Caco-2 (cell line): ENCODE measurements at regions not wholly inside any gene's neighbourhood (a gene's known extent, or its start where the extent isn't known, plus 50 kb on each side); places are given as distances from the start of the nearest gene placed in this dataset.

Experiments
- BruUV-seq: library from RNA; stranded (reverse); fragments of 400-500 nt; replicated peaks from 2 replicates; lab custom pipeline; 2021; lab: Mats Ljungman, UMichigan
- CTCF ChIA-PET: fragments of 300-600 bp; sonication (Branson Sonifier 250); formaldehyde crosslinking; loops from one replicate; lab custom pipeline; 2022; ENCODE audit warnings: antibody characterized with exemption; lab: Charles Lee
- POLR2A ChIA-PET: fragments of 300-600 bp; sonication (Branson Sonifier 250); formaldehyde crosslinking; loops from one replicate; lab custom pipeline; 2022; ENCODE audit warnings: antibody characterized with exemption; lab: Charles Lee
- DNase-seq, 2 experiments: peaks; one replicate each; pipeline versions ENCODE4 v3.0.0 to v3.0.0-alpha.2; 2020 to 2022
- H3K27me3 ChIP-seq: replicated peaks from 2 replicates; pipeline ENCODE4 v1.6.0; 2011; ENCODE audit warnings: low read length; ENCODE audit not compliant: control insufficient read depth, insufficient read depth
- H3K36me3 ChIP-seq: 2 replicates; pipeline ENCODE4 v1.5.1; 2011; ENCODE audit warnings: low read length; ENCODE audit not compliant: control insufficient read depth, insufficient read depth
- H3K4me1 ChIP-seq: fragments of 250-450 bp; sonication (Bioruptor Pico); 2 replicates; pipeline ENCODE4 v1.5.1; 2020; ENCODE audit warnings: mild to moderate bottlenecking
- H3K4me3 ChIP-seq: 2 replicates; pipeline ENCODE4 v1.5.1; 2011; ENCODE audit warnings: low read depth, mild to moderate bottlenecking, control low read depth, low read length
- H3K9me3 ChIP-seq: fragments of 250-450 bp; sonication (Bioruptor Pico); 2 replicates; pipeline ENCODE4 v1.5.1; 2020; ENCODE audit warnings: mild to moderate bottlenecking, moderate library complexity
- H3K27ac Mint-ChIP-seq: one replicate; pipeline ENCODE4 v1.8.0; 2022; ENCODE audit warnings: mixed read lengths; ENCODE audit not compliant: unreplicated experiment
- H3K27me3 Mint-ChIP-seq: one replicate; pipeline ENCODE4 v1.8.0; 2022; ENCODE audit warnings: mixed read lengths; ENCODE audit not compliant: insufficient read depth, unreplicated experiment
- H3K36me3 Mint-ChIP-seq: one replicate; pipeline ENCODE4 v1.8.0; 2022; ENCODE audit warnings: mild to moderate bottlenecking, mixed read lengths; ENCODE audit not compliant: insufficient read depth, unreplicated experiment
- H3K4me1 Mint-ChIP-seq: one replicate; pipeline ENCODE4 v1.8.0; 2022; ENCODE audit warnings: low read depth, mixed read lengths; ENCODE audit not compliant: unreplicated experiment
- H3K4me3 Mint-ChIP-seq: one replicate; pipeline ENCODE4 v1.8.0; 2022; ENCODE audit warnings: mild to moderate bottlenecking, moderate library complexity, mixed read lengths; ENCODE audit not compliant: unreplicated experiment
- H3K9me3 Mint-ChIP-seq: one replicate; pipeline ENCODE4 v1.8.0; 2022; ENCODE audit warnings: mixed read lengths; ENCODE audit not compliant: unreplicated experiment
- CTCF ChIP-seq, 2 experiments: fragments of 200-600 bp in 1 of 2; IDR thresholded peaks; 1 replicate in 1 of 2; 2 replicates in 1 of 2; pipeline versions ENCODE4 v1.5.1 to v1.8.0; 2011 to 2022; ENCODE audit warnings: antibody characterized with exemption in 1 of 2, control low read depth in 1 of 2, inconsistent platforms in 1 of 2, low read depth in 1 of 2, low read length in 1 of 2, mild to moderate bottlenecking in 1 of 2, moderate library complexity in 1 of 2; ENCODE audit not compliant: insufficient read depth in 1 of 2, severe bottlenecking in 1 of 2, unreplicated experiment in 1 of 2
- intact Hi-C: fragments of 100-400 bp; cut with micrococcal nuclease; formaldehyde crosslinking; loops from one replicate; pipeline ENCODE4 v1.10.0; 2022; ENCODE audit not compliant: unreplicated experiment

- Mint-ChIP-seq H3K4me1 (peaks cover 8% of the 10 kb centered on the region), H3K4me3 (no peak overlapping the region), H3K27ac (no peak overlapping the region), H3K36me3 (no peaks in the 10 kb centered on the region), H3K27me3 (peaks cover 2% of the 10 kb centered on the region), H3K9me3 (peaks cover 33% of the 10 kb centered on the region)
- Histone ChIP-seq H3K4me3 (no peak overlapping the region), H3K4me1 (peaks cover 13% of the 10 kb centered on the region), H3K9me3 (peaks cover 8% of the 10 kb centered on the region), H3K27me3 (no peaks in the 10 kb centered on the region), H3K36me3 (no peaks in the 10 kb centered on the region)
- intact Hi-C loops, result no loop called here
- ChIA-PET CTCF (no interaction called here), POLR2A (no interaction called here)
- TF ChIP-seq CTCF (IDR thresholded peaks at IDR 0.05; ENCODE audit: insufficient read depth in 1 of 2, low read depth in 1 of 2, low read length in 1 of 2, severe bottlenecking in 1 of 2, unreplicated experiment in 1 of 2), result no peak
- no TSS peak for BruUV-seq
- no peak for DNase-seq
These were observed 119.6 kb upstream of the ADO start for GRCh38 chr10:62684911-62685310.

- H3K27ac Mint-ChIP-seq, result no peak overlapping the region
- no peak for TF ChIP-seq CTCF (IDR thresholded peaks at IDR 0.05; ENCODE audit: insufficient read depth in 1 of 2, low read depth in 1 of 2, low read length in 1 of 2, severe bottlenecking in 1 of 2, unreplicated experiment in 1 of 2)
- peaks cover 33% of the 10 kb centered on the region for H3K9me3 Mint-ChIP-seq
- ChIA-PET CTCF (no interaction called here), POLR2A (no interaction called here)
- no TSS peak for BruUV-seq
- no peaks in the 10 kb centered on the region for H3K4me1 ChIP-seq
- H3K27me3 ChIP-seq, result no peaks in the 10 kb centered on the region
- DNase-seq, result no peak
- no peaks in the 10 kb centered on the region for H3K36me3 Mint-ChIP-seq
- peaks cover 8% of the 10 kb centered on the region for H3K9me3 ChIP-seq
- no peaks in the 10 kb centered on the region for H3K4me1 Mint-ChIP-seq
- H3K27me3 Mint-ChIP-seq, result peaks cover 5% of the 10 kb centered on the region
- intact Hi-C loops, result no loop called here
- no peak overlapping the region for H3K4me3 ChIP-seq
- H3K4me3 Mint-ChIP-seq, result no peak overlapping the region
- H3K36me3 ChIP-seq, result no peaks in the 10 kb centered on the region
These were observed 117.2 kb upstream of the ADO start for GRCh38 chr10:62687230-62687748.

GRCh38 chr10:62688971-62689700 lies 115.4 kb upstream of the ADO start:
- Mint-ChIP-seq H3K27ac (no peak overlapping the region), H3K36me3 (no peaks in the 10 kb centered on the region), H3K9me3 (peaks cover 22% of the 10 kb centered on the region), H3K4me3 (no peak overlapping the region), H3K27me3 (peaks cover 5% of the 10 kb centered on the region), H3K4me1 (no peaks in the 10 kb centered on the region)
- no peak for TF ChIP-seq CTCF (IDR thresholded peaks at IDR 0.05; ENCODE audit: insufficient read depth in 1 of 2, low read depth in 1 of 2, low read length in 1 of 2, severe bottlenecking in 1 of 2, unreplicated experiment in 1 of 2)
- Histone ChIP-seq H3K9me3 (peaks cover 8% of the 10 kb centered on the region), H3K4me1 (no peaks in the 10 kb centered on the region), H3K36me3 (no peaks in the 10 kb centered on the region), H3K4me3 (no peak overlapping the region), H3K27me3 (no peaks in the 10 kb centered on the region)
- intact Hi-C loops, result no loop called here
- ChIA-PET POLR2A (no interaction called here), CTCF (no interaction called here)
- DNase-seq, result no peak
- no TSS peak for BruUV-seq
